Erythroblast (primary cell): ENCODE measurements at regions not wholly inside any gene's neighbourhood (a gene's known extent, or its start where the extent isn't known, plus 50 kb on each side); places are given as distances from the start of the nearest gene placed in this dataset.

ENCODE experiments used
- GATA1 ChIP-seq: IDR thresholded peaks from 2 replicates; pipeline ENCODE4 v1.6.1; 2011; ENCODE audit warnings: low read depth, mild to moderate bottlenecking, control low read depth, low read length, moderate library complexity
- POLR2A ChIP-seq: IDR thresholded peaks from 2 replicates; pipeline ENCODE4 v1.6.1; 2011; ENCODE audit warnings: mild to moderate bottlenecking, low read length

- no peak for TF ChIP-seq POLR2A
- TF ChIP-seq GATA1 = no peak
Observed at GRCh38 chr5:23763170-23763569, 255.8 kb downstream of the PRDM9 start.
